IPS DF 19.7 (cell line): ENCODE measurements at regions not wholly inside any gene's neighbourhood (a gene's known extent, or its start where the extent isn't known, plus 50 kb on each side); places are given as distances from the start of the nearest gene placed in this dataset.

Experiments used
- DNase-seq: peaks from one replicate; pipeline ENCODE4 v3.0.0-alpha.2; 2013; ENCODE audit warnings: low read depth, low spot score

GRCh38 chr13:103243495-103243894 is 177.3 kb upstream of the SLC10A2 start:
- no peak for DNase-seq

- no peak for DNase-seq
These were observed 172.2 kb upstream of the SLC10A2 start for GRCh38 chr13:103238441-103238840.

- no peak for DNase-seq
These were observed 170.0 kb upstream of the SLC10A2 start for GRCh38 chr13:103236213-103236612.

- DNase-seq: no peak
These were observed 163.5 kb upstream of the SLC10A2 start for GRCh38 chr13:103229674-103230073.

- DNase-seq: no peak
These were observed 158.6 kb upstream of the SLC10A2 start for GRCh38 chr13:103224804-103225203.

- DNase-seq: no peak
These were observed 156.5 kb upstream of the SLC10A2 start for GRCh38 chr13:103222683-103223082.

GRCh38 chr13:103218253-103218652 is 152.0 kb upstream of the SLC10A2 start:
- DNase-seq: no peak

GRCh38 chr13:103213152-103213551 is 146.9 kb upstream of the SLC10A2 start:
- DNase-seq: no peak

GRCh38 chr13:103210348-103210747 is 144.1 kb upstream of the SLC10A2 start:
- DNase-seq: no peak

GRCh38 chr13:103203735-103204330 is 137.6 kb upstream of the SLC10A2 start:
- DNase-seq: no peak

GRCh38 chr13:103200118-103200885 is 134.1 kb upstream of the SLC10A2 start:
- no peak for DNase-seq

- no peak for DNase-seq
These were observed 133.3 kb upstream of the SLC10A2 start for GRCh38 chr13:103199380-103200088.

GRCh38 chr13:103196356-103196755 is 130.1 kb upstream of the SLC10A2 start:
- DNase-seq: no peak

GRCh38 chr13:103195762-103196161 is 129.5 kb upstream of the SLC10A2 start:
- DNase-seq: no peak

- no peak for DNase-seq
These were observed 128.7 kb upstream of the SLC10A2 start for GRCh38 chr13:103194871-103195270.

GRCh38 chr13:103192511-103193135 is 126.4 kb upstream of the SLC10A2 start:
- DNase-seq: no peak

GRCh38 chr13:103190841-103191240 is 124.6 kb upstream of the SLC10A2 start:
- no peak for DNase-seq

GRCh38 chr13:103188713-103189326 is 122.6 kb upstream of the SLC10A2 start:
- DNase-seq: no peak

GRCh38 chr13:103187721-103188156 is 121.5 kb upstream of the SLC10A2 start:
- no peak for DNase-seq

GRCh38 chr13:103184413-103184812 is 118.2 kb upstream of the SLC10A2 start:
- DNase-seq: no peak

GRCh38 chr13:103178986-103179943 is 113.0 kb upstream of the SLC10A2 start:
- DNase-seq: no peak
